Prostate gland (tissue), 2 donors: ENCODE measurements at regions not wholly inside any gene's neighbourhood (a gene's known extent, or its start where the extent isn't known, plus 50 kb on each side); places are given as distances from the start of the nearest gene placed in this dataset.

Source experiments
- DNase-seq: peaks from one replicate; pipeline ENCODE4 v3.0.0-alpha.2; 2019; ENCODE audit warnings: low spot score
- H3K27ac ChIP-seq, 2 donors: fragments of 200-600 bp; sonication (generic); 2 replicates each; pipeline ENCODE4 v1.5.1; 2017 to 2019
- H3K27me3 ChIP-seq: fragments of 200-600 bp; sonication (generic); replicated peaks from 2 replicates; pipeline ENCODE4 v1.5.1; 2019; ENCODE audit not compliant: insufficient read depth
- H3K36me3 ChIP-seq, 2 donors: fragments of 200-600 bp; sonication (generic); 1 replicate in 1 of 2; 2 replicates in 1 of 2; pipeline versions ENCODE4 v1.5.1 to v1.8.1; 2017 to 2019
- H3K4me1 ChIP-seq: fragments of 200-600 bp; sonication (generic); replicated peaks from 2 replicates; pipeline ENCODE4 v1.5.1; 2019
- H3K4me3 ChIP-seq, 2 donors: fragments of 200-600 bp; sonication (generic); 2 replicates each; pipeline ENCODE4 v1.5.1; 2017 to 2019
- H3K9me3 ChIP-seq: fragments of 200-600 bp; sonication (generic); 2 replicates; pipeline ENCODE4 v1.5.1; 2017
- CTCF ChIP-seq, 4 experiments: fragments of 200-600 bp in 2 of 4; fragments of 450-650 bp in 2 of 4; sonication (generic) in 2 of 4; IDR thresholded peaks; 1 replicate in 3 of 4; 2 replicates in 1 of 4; pipeline ENCODE4 v1.5.1; 2016 to 2019; ENCODE audit warnings: antibody characterized with exemption in 4 of 4, mild to moderate bottlenecking in 2 of 4, moderate library complexity in 2 of 4
- POLR2A ChIP-seq: fragments of 450-650 bp; IDR thresholded peaks from one replicate; pipeline ENCODE4 v1.6.1; 2016; ENCODE audit warnings: antibody characterized with exemption, mild to moderate bottlenecking
- POLR2AphosphoS5 ChIP-seq: sonication (generic); formaldehyde crosslinking; IDR thresholded peaks from one replicate; pipeline ENCODE4 v1.6.1; 2017; ENCODE audit warnings: antibody characterized with exemption
- WGBS: methylation state at CpG from one replicate; pipeline ENCODE4 v1.1.5; 2018; 5-methylcytosine and 5-hydroxymethylcytosine counted together
- intact Hi-C: fragments of 100-400 bp; cut with DNase I; formaldehyde crosslinking; loops from one replicate; pipeline ENCODE4 v1.14.2; 2022

GRCh38 chr2:225288986-225289385 is 110.5 kb upstream of the NYAP2 start:
- Histone ChIP-seq H3K36me3 (no peaks in the 10 kb centered on the region), H3K27ac (no peak overlapping the region), H3K4me3 (no peak overlapping the region), H3K27me3 (no peaks in the 10 kb centered on the region), H3K4me1 (no peaks in the 10 kb centered on the region), H3K9me3 (no peaks in the 10 kb centered on the region)
- TF ChIP-seq POLR2A (no peak), CTCF (IDR thresholded peaks at IDR 0.05) (no peak), POLR2AphosphoS5 (no peak)
- DNase-seq, result no peak
- intact Hi-C loops, result no loop called here
- WGBS, result 52% methylated on average over 3 of the region's 3 CpGs

GRCh38 chr2:225282858-225283710 is 116.4 kb upstream of the NYAP2 start:
- intact Hi-C loops, result no loop called here
- H3K36me3 ChIP-seq, result no peaks in the 10 kb centered on the region
- H3K27ac ChIP-seq, result no peak overlapping the region
- no peaks in the 10 kb centered on the region for H3K4me1 ChIP-seq
- 29% methylated on average over 4 of the region's 4 CpGs for WGBS
- TF ChIP-seq POLR2AphosphoS5 (no peak), CTCF (IDR thresholded peaks at IDR 0.05) (peak in 3 of 4 experiments; percentile 21 to 41 (median 32))
- no peak for DNase-seq
- no peak overlapping the region for H3K4me3 ChIP-seq
- no peaks in the 10 kb centered on the region for H3K9me3 ChIP-seq
- no peaks in the 10 kb centered on the region for H3K27me3 ChIP-seq

GRCh38 chr2:225276207-225276606 is 123.3 kb upstream of the NYAP2 start:
- H3K27me3 ChIP-seq, result no peaks in the 10 kb centered on the region

GRCh38 chr2:225275443-225275842 is 124.1 kb upstream of the NYAP2 start:
- H3K4me1 ChIP-seq, result no peaks in the 10 kb centered on the region
- no peaks in the 10 kb centered on the region for H3K36me3 ChIP-seq
- no peak for DNase-seq
- intact Hi-C loops, result no loop called here
- no peaks in the 10 kb centered on the region for H3K27me3 ChIP-seq
- H3K4me3 ChIP-seq, result no peak overlapping the region
- H3K27ac ChIP-seq, result no peak overlapping the region
- TF ChIP-seq POLR2AphosphoS5, result no peak
- no peak for TF ChIP-seq POLR2A
- TF ChIP-seq CTCF (IDR thresholded peaks at IDR 0.05), result no peak
- no peaks in the 10 kb centered on the region for H3K9me3 ChIP-seq

More at GRCh38 chr2:225276207-225276606, 123.3 kb upstream of the NYAP2 start:
- no peak for TF ChIP-seq POLR2AphosphoS5
- TF ChIP-seq CTCF (IDR thresholded peaks at IDR 0.05), result no peak
- Histone ChIP-seq H3K4me3 (no peak overlapping the region), H3K36me3 (no peaks in the 10 kb centered on the region), H3K4me1 (no peaks in the 10 kb centered on the region), H3K9me3 (no peaks in the 10 kb centered on the region), H3K27ac (no peak overlapping the region)
- 69% methylated on average over 3 of the region's 3 CpGs for WGBS
- no peak for DNase-seq
- intact Hi-C loops, result no loop called here

- 3% methylated on average over 1 of the region's 1 CpG for WGBS
These were observed 124.8 kb upstream of the NYAP2 start for GRCh38 chr2:225274751-225275150.

More at GRCh38 chr2:225274751-225275150, 124.8 kb upstream of the NYAP2 start:
- TF ChIP-seq POLR2AphosphoS5, result no peak
- TF ChIP-seq POLR2A, result no peak
- no peak for TF ChIP-seq CTCF (IDR thresholded peaks at IDR 0.05)
- no peak overlapping the region for H3K27ac ChIP-seq
- no peak overlapping the region for H3K4me3 ChIP-seq
- no peak for DNase-seq
- no peaks in the 10 kb centered on the region for H3K27me3 ChIP-seq
- no peaks in the 10 kb centered on the region for H3K9me3 ChIP-seq
- no peaks in the 10 kb centered on the region for H3K4me1 ChIP-seq
- intact Hi-C loops, result no loop called here
- H3K36me3 ChIP-seq, result no peaks in the 10 kb centered on the region
